ENCODE measurements at regions not wholly inside any gene's neighbourhood (a gene's known extent, or its start where the extent isn't known, plus 50 kb on each side); places are given as distances from the start of the nearest gene placed in this dataset.

DNA sequence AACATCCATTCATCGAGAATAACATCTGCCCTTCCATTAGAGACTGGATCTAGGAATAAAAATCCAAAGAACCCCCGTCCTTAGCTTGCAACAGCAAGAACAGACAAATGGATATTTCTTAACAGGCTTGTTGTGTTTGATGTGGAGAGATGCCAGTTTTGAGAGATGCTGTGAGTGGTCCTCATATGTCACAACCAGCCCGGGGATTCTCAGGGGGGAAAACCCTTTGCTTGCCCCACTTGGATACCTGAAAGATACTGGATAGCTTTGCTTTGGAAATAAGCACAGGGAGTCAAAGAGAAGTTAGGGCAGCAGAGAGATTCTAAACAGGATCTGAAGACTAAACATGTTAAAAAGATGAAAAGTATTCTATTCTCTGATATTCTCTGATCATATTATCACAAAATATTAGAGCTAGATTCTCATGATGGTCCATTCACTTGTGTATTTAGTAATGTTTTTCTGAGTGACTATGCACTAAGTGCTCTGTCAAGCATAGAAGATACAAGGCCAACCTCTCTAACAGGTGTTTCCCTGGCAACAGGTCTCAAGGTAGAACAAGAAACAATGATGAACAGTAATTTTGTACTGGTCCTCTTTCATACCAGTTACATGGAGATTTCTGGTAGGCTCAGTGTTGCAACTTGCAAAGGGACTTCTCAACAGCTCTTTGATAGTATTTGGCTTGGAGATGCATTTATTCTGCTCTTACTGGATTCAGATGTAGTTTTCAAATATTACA is 348.2 kb downstream of the MYCN start:
- TF ChIP-seq ZNF768 (tag by site-specific recombination; IDR thresholded peaks at IDR 0.05), result no peak
- TF ChIP-seq KLF9 (tag by site-specific recombination; IDR thresholded peaks at IDR 0.05; ENCODE audit: low read depth), result no peak
- TF ChIP-seq ZSCAN16 (tag by site-specific recombination; IDR thresholded peaks at IDR 0.05), result no peak
- TF ChIP-seq ZNF138 (tag by site-specific recombination; IDR thresholded peaks at IDR 0.05; ENCODE audit: borderline replicate concordance), result no peak
- no peak for TF ChIP-seq ZNF239 (tag by site-specific recombination; IDR thresholded peaks at IDR 0.05)
- TF ChIP-seq YY2 (tag by site-specific recombination; IDR thresholded peaks at IDR 0.05), result no peak
- TF ChIP-seq ZNF19 (tag by site-specific recombination; IDR thresholded peaks at IDR 0.05; ENCODE audit: low read depth), result no peak
- TF ChIP-seq KLF16 (tag by site-specific recombination; IDR thresholded peaks at IDR 0.05), result no peak
- no peak for TF ChIP-seq ZSCAN23 (tag by site-specific recombination; IDR thresholded peaks at IDR 0.05)
- TF ChIP-seq ZNF792 (tag by site-specific recombination; IDR thresholded peaks at IDR 0.05), result no peak
- TF ChIP-seq, protein P1, sequence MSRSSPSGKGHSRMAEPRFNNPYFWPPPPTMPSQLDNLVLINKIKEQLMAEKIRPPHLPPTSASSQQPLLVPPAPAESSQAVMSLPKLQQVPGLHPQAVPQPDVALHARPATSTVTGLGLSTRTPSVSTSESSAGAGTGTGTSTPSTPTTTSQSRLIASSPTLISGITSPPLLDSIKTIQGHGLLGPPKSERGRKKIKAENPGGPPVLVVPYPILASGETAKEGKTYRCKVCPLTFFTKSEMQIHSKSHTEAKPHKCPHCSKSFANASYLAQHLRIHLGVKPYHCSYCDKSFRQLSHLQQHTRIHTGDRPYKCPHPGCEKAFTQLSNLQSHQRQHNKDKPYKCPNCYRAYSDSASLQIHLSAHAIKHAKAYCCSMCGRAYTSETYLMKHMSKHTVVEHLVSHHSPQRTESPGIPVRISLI (tag by site-specific recombination; IDR thresholded peaks at IDR 0.05), result no peak
- TF ChIP-seq, protein P2, sequence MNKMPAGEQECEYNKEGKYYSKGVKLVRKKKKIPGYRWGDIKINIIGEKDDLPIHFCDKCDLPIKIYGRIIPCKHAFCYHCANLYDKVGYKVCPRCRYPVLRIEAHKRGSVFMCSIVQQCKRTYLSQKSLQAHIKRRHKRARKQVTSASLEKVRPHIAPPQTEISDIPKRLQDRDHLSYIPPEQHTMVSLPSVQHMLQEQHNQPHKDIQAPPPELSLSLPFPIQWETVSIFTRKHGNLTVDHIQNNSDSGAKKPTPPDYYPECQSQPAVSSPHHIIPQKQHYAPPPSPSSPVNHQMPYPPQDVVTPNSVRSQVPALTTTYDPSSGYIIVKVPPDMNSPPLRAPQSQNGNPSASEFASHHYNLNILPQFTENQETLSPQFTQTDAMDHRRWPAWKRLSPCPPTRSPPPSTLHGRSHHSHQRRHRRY (tag by site-specific recombination; IDR thresholded peaks at IDR 0.05), result no peak
- TF ChIP-seq ZBTB17 (tag by site-specific recombination; IDR thresholded peaks at IDR 0.05), result no peak
- TF ChIP-seq OSR2 (tag by site-specific recombination; IDR thresholded peaks at IDR 0.05), result no peak
- TF ChIP-seq ZNF626 (tag by site-specific recombination; IDR thresholded peaks at IDR 0.05), result no peak
- no peak for TF ChIP-seq REPIN1 (tag by site-specific recombination; IDR thresholded peaks at IDR 0.05; ENCODE audit: low read depth)
- TF ChIP-seq ZNF707 (tag by site-specific recombination; IDR thresholded peaks at IDR 0.05), result no peak
- TF ChIP-seq, protein P3, sequence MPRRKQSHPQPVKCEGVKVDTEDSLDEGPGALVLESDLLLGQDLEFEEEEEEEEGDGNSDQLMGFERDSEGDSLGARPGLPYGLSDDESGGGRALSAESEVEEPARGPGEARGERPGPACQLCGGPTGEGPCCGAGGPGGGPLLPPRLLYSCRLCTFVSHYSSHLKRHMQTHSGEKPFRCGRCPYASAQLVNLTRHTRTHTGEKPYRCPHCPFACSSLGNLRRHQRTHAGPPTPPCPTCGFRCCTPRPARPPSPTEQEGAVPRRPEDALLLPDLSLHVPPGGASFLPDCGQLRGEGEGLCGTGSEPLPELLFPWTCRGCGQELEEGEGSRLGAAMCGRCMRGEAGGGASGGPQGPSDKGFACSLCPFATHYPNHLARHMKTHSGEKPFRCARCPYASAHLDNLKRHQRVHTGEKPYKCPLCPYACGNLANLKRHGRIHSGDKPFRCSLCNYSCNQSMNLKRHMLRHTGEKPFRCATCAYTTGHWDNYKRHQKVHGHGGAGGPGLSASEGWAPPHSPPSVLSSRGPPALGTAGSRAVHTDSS (tag by site-specific recombination; IDR thresholded peaks at IDR 0.05), result no peak
- TF ChIP-seq, protein P4, sequence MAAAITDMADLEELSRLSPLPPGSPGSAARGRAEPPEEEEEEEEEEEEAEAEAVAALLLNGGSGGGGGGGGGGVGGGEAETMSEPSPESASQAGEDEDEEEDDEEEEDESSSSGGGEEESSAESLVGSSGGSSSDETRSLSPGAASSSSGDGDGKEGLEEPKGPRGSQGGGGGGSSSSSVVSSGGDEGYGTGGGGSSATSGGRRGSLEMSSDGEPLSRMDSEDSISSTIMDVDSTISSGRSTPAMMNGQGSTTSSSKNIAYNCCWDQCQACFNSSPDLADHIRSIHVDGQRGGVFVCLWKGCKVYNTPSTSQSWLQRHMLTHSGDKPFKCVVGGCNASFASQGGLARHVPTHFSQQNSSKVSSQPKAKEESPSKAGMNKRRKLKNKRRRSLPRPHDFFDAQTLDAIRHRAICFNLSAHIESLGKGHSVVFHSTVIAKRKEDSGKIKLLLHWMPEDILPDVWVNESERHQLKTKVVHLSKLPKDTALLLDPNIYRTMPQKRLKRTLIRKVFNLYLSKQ (tag by site-specific recombination; IDR thresholded peaks at IDR 0.05; ENCODE audit: borderline replicate concordance), result no peak
- ChIA-PET CTCF (interaction anchor here (0.7 kb wide), 1 partner anchor 101 kb away, joined by 3 read pairs; no protein-coding TSS in a partner anchor), POLR2A (interaction anchor here (0.7 kb wide), 1 partner anchor 9 kb away, joined by 3 read pairs; no protein-coding TSS in a partner anchor)
- no peak overlapping the region for H3K4me3 ChIP-seq (ENCODE audit: low read depth, low read length)
- no peaks in the 10 kb centered on the region for H3K4me1 ChIP-seq (ENCODE audit: control insufficient read depth, insufficient read depth, low read length)
- no peaks in the 10 kb centered on the region for H3K36me3 ChIP-seq (ENCODE audit: control insufficient read depth in 2 of 2, insufficient read depth in 1 of 2, low read length in 2 of 2)
- no peaks in the 10 kb centered on the region for H3K9me3 ChIP-seq (ENCODE audit: control insufficient read depth, insufficient read depth, low read depth, low read length)
- H3K27ac ChIP-seq (ENCODE audit: extremely low read depth, low read depth, low read length), result no peak overlapping the region

DNA sequence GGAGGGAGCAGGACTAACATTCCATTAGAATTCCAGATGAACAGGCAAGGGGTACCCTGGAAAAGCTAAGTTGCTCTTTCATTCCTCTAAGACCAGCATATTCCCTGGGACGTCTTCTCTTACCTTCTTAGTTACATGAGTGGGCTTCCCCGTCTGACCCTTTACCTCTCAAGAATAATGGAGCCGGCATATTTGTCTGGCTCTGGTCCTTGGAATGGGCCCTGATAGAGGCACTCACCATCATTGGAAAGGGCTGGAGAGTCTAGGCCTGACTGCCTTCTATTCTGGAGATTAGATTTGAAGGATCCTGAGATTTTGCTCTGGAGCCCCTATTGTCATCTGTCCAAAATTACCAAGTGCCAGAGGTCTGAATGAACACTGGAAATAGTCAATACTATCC is 347.5 kb downstream of the MYCN start:
- Histone ChIP-seq H3K4me3 (ENCODE audit: low read depth, low read length) (no peak overlapping the region), H3K36me3 (ENCODE audit: control insufficient read depth in 2 of 2, insufficient read depth in 1 of 2, low read length in 2 of 2) (no peaks in the 10 kb centered on the region), H3K27ac (ENCODE audit: extremely low read depth, low read depth, low read length) (no peak overlapping the region), H3K4me1 (ENCODE audit: control insufficient read depth, insufficient read depth, low read length) (no peaks in the 10 kb centered on the region), H3K9me3 (ENCODE audit: control insufficient read depth, insufficient read depth, low read depth, low read length) (no peaks in the 10 kb centered on the region)
- POLR2A ChIA-PET, result no interaction called here
- CTCF ChIA-PET, result no interaction called here
- TF ChIP-seq ZNF223 (tag by site-specific recombination; IDR thresholded peaks at IDR 0.05), result no peak
- TF ChIP-seq, protein P5, sequence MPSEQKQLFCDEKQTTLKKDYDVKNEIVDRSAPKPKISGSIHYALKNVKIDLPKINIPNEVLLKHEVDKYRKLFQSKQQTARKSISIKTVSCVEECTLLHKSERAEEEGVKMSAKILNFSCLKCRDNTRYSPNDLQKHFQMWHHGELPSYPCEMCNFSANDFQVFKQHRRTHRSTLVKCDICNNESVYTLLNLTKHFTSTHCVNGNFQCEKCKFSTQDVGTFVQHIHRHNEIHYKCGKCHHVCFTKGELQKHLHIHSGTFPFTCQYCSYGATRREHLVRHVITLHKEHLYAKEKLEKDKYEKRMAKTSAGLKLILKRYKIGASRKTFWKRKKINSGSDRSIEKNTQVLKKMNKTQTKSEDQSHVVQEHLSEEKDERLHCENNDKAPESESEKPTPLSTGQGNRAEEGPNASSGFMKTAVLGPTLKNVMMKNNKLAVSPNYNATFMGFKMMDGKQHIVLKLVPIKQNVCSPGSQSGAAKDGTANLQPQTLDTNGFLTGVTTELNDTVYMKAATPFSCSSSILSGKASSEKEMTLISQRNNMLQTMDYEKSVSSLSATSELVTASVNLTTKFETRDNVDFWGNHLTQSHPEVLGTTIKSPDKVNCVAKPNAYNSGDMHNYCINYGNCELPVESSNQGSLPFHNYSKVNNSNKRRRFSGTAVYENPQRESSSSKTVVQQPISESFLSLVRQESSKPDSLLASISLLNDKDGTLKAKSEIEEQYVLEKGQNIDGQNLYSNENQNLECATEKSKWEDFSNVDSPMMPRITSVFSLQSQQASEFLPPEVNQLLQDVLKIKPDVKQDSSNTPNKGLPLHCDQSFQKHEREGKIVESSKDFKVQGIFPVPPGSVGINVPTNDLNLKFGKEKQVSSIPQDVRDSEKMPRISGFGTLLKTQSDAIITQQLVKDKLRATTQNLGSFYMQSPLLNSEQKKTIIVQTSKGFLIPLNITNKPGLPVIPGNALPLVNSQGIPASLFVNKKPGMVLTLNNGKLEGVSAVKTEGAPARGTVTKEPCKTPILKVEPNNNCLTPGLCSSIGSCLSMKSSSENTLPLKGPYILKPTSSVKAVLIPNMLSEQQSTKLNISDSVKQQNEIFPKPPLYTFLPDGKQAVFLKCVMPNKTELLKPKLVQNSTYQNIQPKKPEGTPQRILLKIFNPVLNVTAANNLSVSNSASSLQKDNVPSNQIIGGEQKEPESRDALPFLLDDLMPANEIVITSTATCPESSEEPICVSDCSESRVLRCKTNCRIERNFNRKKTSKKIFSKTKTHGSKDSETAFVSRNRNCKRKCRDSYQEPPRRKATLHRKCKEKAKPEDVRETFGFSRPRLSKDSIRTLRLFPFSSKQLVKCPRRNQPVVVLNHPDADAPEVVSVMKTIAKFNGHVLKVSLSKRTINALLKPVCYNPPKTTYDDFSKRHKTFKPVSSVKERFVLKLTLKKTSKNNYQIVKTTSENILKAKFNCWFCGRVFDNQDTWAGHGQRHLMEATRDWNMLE (tag by site-specific recombination; conservative IDR thresholded peaks at IDR 0.05; ENCODE audit: low read depth), result no peak
- no peak for TF ChIP-seq ZNF211 (tag by site-specific recombination; IDR thresholded peaks at IDR 0.05; ENCODE audit: low read depth)
- no peak for TF ChIP-seq YY2 (tag by site-specific recombination; IDR thresholded peaks at IDR 0.05)
- TF ChIP-seq, protein P6, sequence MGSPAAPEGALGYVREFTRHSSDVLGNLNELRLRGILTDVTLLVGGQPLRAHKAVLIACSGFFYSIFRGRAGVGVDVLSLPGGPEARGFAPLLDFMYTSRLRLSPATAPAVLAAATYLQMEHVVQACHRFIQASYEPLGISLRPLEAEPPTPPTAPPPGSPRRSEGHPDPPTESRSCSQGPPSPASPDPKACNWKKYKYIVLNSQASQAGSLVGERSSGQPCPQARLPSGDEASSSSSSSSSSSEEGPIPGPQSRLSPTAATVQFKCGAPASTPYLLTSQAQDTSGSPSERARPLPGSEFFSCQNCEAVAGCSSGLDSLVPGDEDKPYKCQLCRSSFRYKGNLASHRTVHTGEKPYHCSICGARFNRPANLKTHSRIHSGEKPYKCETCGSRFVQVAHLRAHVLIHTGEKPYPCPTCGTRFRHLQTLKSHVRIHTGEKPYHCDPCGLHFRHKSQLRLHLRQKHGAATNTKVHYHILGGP (tag by site-specific recombination; IDR thresholded peaks at IDR 0.05), result no peak
